LNCaP clone FGC (cell line): ENCODE measurements at regions not wholly inside any gene's neighbourhood (a gene's known extent, or its start where the extent isn't known, plus 50 kb on each side); places are given as distances from the start of the nearest gene placed in this dataset.

Experiments used
- DNase-seq: peaks from one replicate; pipeline ENCODE4 v3.0.0-alpha.2; 2011; ENCODE audit warnings: low read depth
- H3K4me3 ChIP-seq: 2 replicates; pipeline ENCODE4 v1.5.1; 2011; ENCODE audit warnings: mild to moderate bottlenecking, low read depth, low read length, control low read depth
- CTCF ChIP-seq: IDR thresholded peaks from 2 replicates; pipeline ENCODE4 v1.5.1; 2012; ENCODE audit warnings: mild to moderate bottlenecking; ENCODE audit not compliant: control insufficient read depth, insufficient read depth; ENCODE audit errors: extremely low read depth

GRCh38 chr14:61627612-61628011 is 67.7 kb upstream of the HIF1A start:
- no peak for TF ChIP-seq CTCF
- no peak for DNase-seq
- no peak overlapping the region for H3K4me3 ChIP-seq

GRCh38 chr14:61628016-61628725 is 67.1 kb upstream of the HIF1A start:
- H3K4me3 ChIP-seq: no peak overlapping the region
- no peak for TF ChIP-seq CTCF
- DNase-seq: no peak

- no peak overlapping the region for H3K4me3 ChIP-seq
- DNase-seq: no peak
- no peak for TF ChIP-seq CTCF
These were observed 64.8 kb upstream of the HIF1A start for GRCh38 chr14:61630399-61631044.

- TF ChIP-seq CTCF: no peak
- peak; percentile 86 for DNase-seq
- no peak overlapping the region for H3K4me3 ChIP-seq
These were observed 64.1 kb upstream of the HIF1A start for GRCh38 chr14:61631045-61631687.

- DNase-seq: no peak
- no peak for TF ChIP-seq CTCF
- H3K4me3 ChIP-seq: no peak overlapping the region
These were observed 62.9 kb upstream of the HIF1A start for GRCh38 chr14:61632401-61632800.

- TF ChIP-seq CTCF: no peak
- H3K4me3 ChIP-seq: no peak overlapping the region
- DNase-seq: no peak
These were observed 62.5 kb upstream of the HIF1A start for GRCh38 chr14:61632807-61633206.

- no peak overlapping the region for H3K4me3 ChIP-seq
- no peak for TF ChIP-seq CTCF
- DNase-seq: no peak
These were observed 59.0 kb upstream of the HIF1A start for GRCh38 chr14:61636291-61636690.
